AG09309 (cell line): ENCODE measurements at regions not wholly inside any gene's neighbourhood (a gene's known extent, or its start where the extent isn't known, plus 50 kb on each side); places are given as distances from the start of the nearest gene placed in this dataset.
A peak's percentile ranks its signal among the peaks of the same experiment; 100 is the strongest.

Experiments
- DNase-seq: peaks from one replicate; pipeline ENCODE4 v3.0.0-alpha.2; 2010; ENCODE audit warnings: low read depth
- H3K4me3 ChIP-seq: 2 replicates; pipeline ENCODE4 v1.5.1; 2011; ENCODE audit warnings: mild to moderate bottlenecking, low read depth, low read length, moderate library complexity; ENCODE audit not compliant: control insufficient read depth
- CTCF ChIP-seq: IDR thresholded peaks from 2 replicates; pipeline ENCODE4 v1.5.1; 2011; ENCODE audit warnings: mild to moderate bottlenecking, low read depth, low read length, inconsistent platforms; ENCODE audit not compliant: insufficient read depth, control insufficient read depth; ENCODE audit errors: missing control alignments

GRCh38 chr2:43109261-43109743 lies 117.1 kb downstream of the ZFP36L2 start:
- TF ChIP-seq CTCF = no peak
- no peak for DNase-seq

GRCh38 chr2:43107679-43108078 lies 118.7 kb downstream of the ZFP36L2 start:
- no peak for DNase-seq
- H3K4me3 ChIP-seq = no peak overlapping the region
- no peak for TF ChIP-seq CTCF

More at GRCh38 chr2:43109261-43109743, 117.1 kb downstream of the ZFP36L2 start:
- H3K4me3 ChIP-seq = no peak overlapping the region

GRCh38 chr2:43106559-43107527 lies 119.6 kb downstream of the ZFP36L2 start:
- H3K4me3 ChIP-seq = no peak overlapping the region
- no peak for DNase-seq
- TF ChIP-seq CTCF = no peak

- peak; percentile 49 for TF ChIP-seq CTCF
- H3K4me3 ChIP-seq = no peak overlapping the region
- no peak for DNase-seq
Observed at GRCh38 chr2:43105586-43106558, 120.5 kb downstream of the ZFP36L2 start.

- H3K4me3 ChIP-seq = no peak overlapping the region
- no peak for DNase-seq
- no peak for TF ChIP-seq CTCF
Observed at GRCh38 chr2:43104763-43105162, 121.6 kb downstream of the ZFP36L2 start.

- DNase-seq = no peak
- no peak overlapping the region for H3K4me3 ChIP-seq
- TF ChIP-seq CTCF = no peak
Observed at GRCh38 chr2:43104106-43104505, 122.3 kb downstream of the ZFP36L2 start.
